ENCODE measurements at regions not wholly inside any gene's neighbourhood (a gene's known extent, or its start where the extent isn't known, plus 50 kb on each side); places are given as distances from the start of the nearest gene placed in this dataset.

GRCh38 chr15:62742409-62743171 lies 300.0 kb upstream of the TPM1 start:
- peak; percentile 87 to 91 for TF ChIP-seq CTCF (conservative IDR thresholded peaks at IDR 0.05 in 1 of 2, IDR thresholded peaks at IDR 0.05 in 1 of 2; ENCODE audit: low read depth in 1 of 2, low read length in 2 of 2)
- TF ChIP-seq EZH2 (IDR thresholded peaks at IDR 0.05; ENCODE audit: low read length, missing control alignments), result no peak

Data from fibroblast of lung (primary cell).